H54 (cell line): ENCODE measurements at regions not wholly inside any gene's neighbourhood (a gene's known extent, or its start where the extent isn't known, plus 50 kb on each side); places are given as distances from the start of the nearest gene placed in this dataset.

Source experiments
- DNase-seq: peaks from one replicate; pipeline ENCODE4 v3.0.0; 2011; ENCODE audit warnings: low spot score, mixed read lengths; ENCODE audit not compliant: insufficient read length
- FAIRE-seq: peaks from 3 replicates; lab custom pipeline; 2011; peaks lifted over from hg19 to GRCh38; lab: Jason Lieb, UNC
- POLR2A ChIP-seq: IDR thresholded peaks from 2 replicates; pipeline ENCODE4 v1.6.1; 2011; ENCODE audit warnings: low read depth, mild to moderate bottlenecking, low read length

- FAIRE-seq (no peak), DNase-seq (no peak)
- no peak for TF ChIP-seq POLR2A
Observed at GRCh38 chr2:58974881-58975280, 733.8 kb upstream of the FANCL start.

GRCh38 chr2:58974426-58974825 lies 733.3 kb upstream of the FANCL start:
- DNase-seq, result no peak
- no peak for TF ChIP-seq POLR2A
- no peak for FAIRE-seq

- no peak for TF ChIP-seq POLR2A
- FAIRE-seq (no peak), DNase-seq (no peak)
Observed at GRCh38 chr2:58973811-58974281, 732.7 kb upstream of the FANCL start.

- TF ChIP-seq POLR2A, result no peak
- FAIRE-seq, result no peak
- no peak for DNase-seq
Observed at GRCh38 chr2:58972737-58973136, 731.6 kb upstream of the FANCL start.

GRCh38 chr2:58971511-58972360 lies 730.6 kb upstream of the FANCL start:
- FAIRE-seq, result no peak
- DNase-seq, result no peak
- TF ChIP-seq POLR2A, result no peak

GRCh38 chr2:58970365-58970764 lies 729.2 kb upstream of the FANCL start:
- DNase-seq (no peak), FAIRE-seq (no peak)
- TF ChIP-seq POLR2A, result no peak

GRCh38 chr2:58968885-58969284 lies 727.8 kb upstream of the FANCL start:
- FAIRE-seq, result no peak
- no peak for TF ChIP-seq POLR2A
- DNase-seq, result no peak

- TF ChIP-seq POLR2A, result no peak
- FAIRE-seq, result no peak
- no peak for DNase-seq
Observed at GRCh38 chr2:58967736-58968135, 726.6 kb upstream of the FANCL start.

GRCh38 chr2:58965602-58966001 lies 724.5 kb upstream of the FANCL start:
- DNase-seq, result no peak
- TF ChIP-seq POLR2A, result no peak
- no peak for FAIRE-seq

- DNase-seq (no peak), FAIRE-seq (no peak)
- TF ChIP-seq POLR2A, result no peak
Observed at GRCh38 chr2:58959996-58960395, 718.9 kb upstream of the FANCL start.

- DNase-seq (no peak), FAIRE-seq (no peak)
- no peak for TF ChIP-seq POLR2A
Observed at GRCh38 chr2:58957188-58957840, 716.2 kb upstream of the FANCL start.

GRCh38 chr2:58954880-58955385 lies 713.8 kb upstream of the FANCL start:
- FAIRE-seq (no peak), DNase-seq (no peak)

GRCh38 chr2:58951722-58952121 lies 710.6 kb upstream of the FANCL start:
- FAIRE-seq (no peak), DNase-seq (no peak)
- no peak for TF ChIP-seq POLR2A

More at GRCh38 chr2:58954880-58955385, 713.8 kb upstream of the FANCL start:
- TF ChIP-seq POLR2A, result no peak

- DNase-seq (no peak), FAIRE-seq (no peak)
- TF ChIP-seq POLR2A, result no peak
Observed at GRCh38 chr2:58950795-58951462, 709.8 kb upstream of the FANCL start.

- FAIRE-seq (no peak), DNase-seq (no peak)
- TF ChIP-seq POLR2A, result no peak
Observed at GRCh38 chr2:58939388-58939787, 698.3 kb upstream of the FANCL start.
